GM11168 (cell line): ENCODE measurements at regions not wholly inside any gene's neighbourhood (a gene's known extent, or its start where the extent isn't known, plus 50 kb on each side); places are given as distances from the start of the nearest gene placed in this dataset.

Experiments
- in situ Hi-C: fragments of 300-500 bp; cut with MboI; formaldehyde crosslinking; loops from one replicate; pipeline ENCODE4 v1.12.0; 2022; ENCODE audit warnings: low sequenced_read_pairs; ENCODE audit not compliant: unreplicated experiment

GRCh38 chrX:39834600-39834999 is 263.2 kb downstream of the BCOR start:
- in situ Hi-C loops = no loop called here

DNA sequence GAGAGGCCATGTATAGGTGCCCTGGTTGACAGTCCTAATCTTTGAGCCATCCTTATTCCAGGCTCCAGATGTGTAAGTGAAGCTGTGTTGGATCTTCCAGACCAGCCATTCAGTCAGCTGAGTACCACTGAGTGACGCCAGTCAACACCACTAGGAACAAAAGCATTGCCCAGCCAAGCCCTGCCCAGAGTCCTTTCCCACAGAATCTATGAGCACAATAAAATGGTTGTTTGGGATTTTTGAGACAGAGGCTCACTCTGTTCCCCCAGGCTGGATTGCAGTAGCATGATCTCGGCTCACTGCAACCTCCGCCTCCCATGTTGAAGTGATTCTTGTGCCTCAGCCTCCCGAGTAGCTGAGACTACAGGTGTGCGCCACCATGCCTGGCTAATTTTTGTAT is 262.5 kb downstream of the BCOR start:
- in situ Hi-C loops = no loop called here

- in situ Hi-C loops = no loop called here
Observed at GRCh38 chrX:39835776-39836175, 262.0 kb downstream of the BCOR start.

DNA sequence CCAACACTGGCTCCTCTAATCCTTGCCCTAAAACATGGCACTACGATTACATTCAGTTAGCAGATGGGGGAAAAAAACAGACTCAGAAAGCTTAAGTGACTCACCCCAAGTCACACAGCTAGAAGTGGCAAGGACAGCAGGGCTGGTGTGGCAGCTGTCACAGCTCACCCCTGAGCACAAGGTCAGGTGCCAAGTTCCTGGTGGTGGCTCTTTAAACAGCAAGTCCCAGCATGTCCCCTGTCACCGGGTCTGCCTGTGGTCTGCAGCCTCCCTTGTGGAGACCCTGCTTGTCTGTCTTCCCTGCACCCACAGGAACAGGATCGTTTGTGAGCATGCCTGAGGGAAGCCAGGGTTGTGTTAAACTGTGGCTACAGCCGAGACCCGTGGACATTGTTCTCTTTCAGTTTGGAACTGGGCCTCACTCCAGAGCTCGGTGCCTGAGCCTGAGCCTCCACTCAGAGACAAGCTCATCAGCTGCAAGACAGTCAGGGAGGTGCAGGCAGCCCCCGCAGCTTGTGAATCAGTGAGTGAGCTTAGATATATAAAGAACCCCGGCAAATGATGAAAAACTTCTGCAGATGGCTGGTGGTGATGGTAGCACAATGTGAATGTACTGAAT is 260.8 kb downstream of the BCOR start:
- in situ Hi-C loops = no loop called here

GRCh38 chrX:39837688-39838087 is 260.1 kb downstream of the BCOR start:
- in situ Hi-C loops = no loop called here

DNA sequence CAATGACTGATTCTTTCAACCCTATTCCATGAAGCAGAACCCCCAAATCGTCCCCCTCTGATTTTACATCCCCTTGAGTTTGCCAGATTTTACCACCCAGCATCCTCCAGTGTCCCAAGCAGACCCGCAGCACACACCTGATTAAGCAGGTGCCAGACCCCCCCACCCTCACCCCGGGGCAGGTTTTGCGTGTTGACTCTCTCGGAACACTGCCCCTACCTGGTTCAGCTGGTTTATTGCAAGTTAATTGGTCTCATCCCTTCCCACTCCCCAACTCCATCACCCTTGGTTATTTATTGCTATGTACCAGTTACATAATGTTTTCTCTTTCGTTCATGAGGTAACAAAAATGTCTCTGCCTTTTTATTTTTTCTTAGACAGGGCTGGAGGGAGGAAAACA is 258.4 kb downstream of the BCOR start:
- in situ Hi-C loops = no loop called here

DNA sequence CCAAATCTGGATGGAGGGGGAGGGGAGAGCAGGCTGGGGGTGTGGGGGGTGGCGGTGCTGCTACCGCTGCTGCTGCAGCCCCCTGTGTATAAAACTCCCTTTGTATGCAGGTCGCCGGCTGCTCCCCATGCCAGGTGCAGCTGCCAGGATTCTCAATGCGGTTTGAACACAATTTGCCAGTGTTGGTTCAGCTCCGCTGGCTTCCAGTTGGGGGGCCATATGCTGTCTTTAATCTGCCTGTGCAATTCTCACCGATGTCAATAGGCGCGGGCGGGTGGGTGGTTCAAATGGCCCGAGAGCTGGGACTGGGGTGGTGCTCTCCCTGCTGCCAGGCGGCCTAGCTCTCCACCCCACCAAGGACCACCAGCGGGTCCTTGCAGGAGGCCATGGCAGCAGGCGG is 257.6 kb downstream of the BCOR start:
- in situ Hi-C loops = no loop called here

DNA sequence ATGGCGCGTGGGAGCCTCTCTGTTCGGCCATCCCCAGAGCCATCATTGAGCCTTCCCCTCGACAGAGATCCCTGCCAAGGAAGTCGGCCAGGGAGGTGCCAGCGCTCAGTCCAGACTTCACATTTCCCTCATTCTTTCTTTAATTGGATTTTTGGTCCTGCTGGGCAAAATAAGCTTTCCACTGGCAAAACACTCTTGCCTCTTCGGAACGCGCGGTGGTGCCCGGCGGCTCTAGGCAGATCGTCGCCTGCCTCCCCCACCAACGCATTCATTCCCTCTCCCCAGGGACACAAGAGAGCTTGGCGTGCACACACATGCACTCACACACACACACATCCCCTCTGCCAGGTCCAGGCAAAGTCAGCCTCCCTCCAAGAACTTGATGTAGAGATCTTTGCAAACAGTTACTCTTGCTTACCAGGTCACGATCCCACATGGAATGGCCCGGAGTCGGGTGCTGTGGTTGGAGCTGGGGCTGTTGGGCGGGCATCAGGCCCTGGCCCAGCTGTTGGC is 257.1 kb downstream of the BCOR start:
- in situ Hi-C loops = no loop called here

GRCh38 chrX:39841604-39842003 is 256.2 kb downstream of the BCOR start:
- in situ Hi-C loops = no loop called here

DNA sequence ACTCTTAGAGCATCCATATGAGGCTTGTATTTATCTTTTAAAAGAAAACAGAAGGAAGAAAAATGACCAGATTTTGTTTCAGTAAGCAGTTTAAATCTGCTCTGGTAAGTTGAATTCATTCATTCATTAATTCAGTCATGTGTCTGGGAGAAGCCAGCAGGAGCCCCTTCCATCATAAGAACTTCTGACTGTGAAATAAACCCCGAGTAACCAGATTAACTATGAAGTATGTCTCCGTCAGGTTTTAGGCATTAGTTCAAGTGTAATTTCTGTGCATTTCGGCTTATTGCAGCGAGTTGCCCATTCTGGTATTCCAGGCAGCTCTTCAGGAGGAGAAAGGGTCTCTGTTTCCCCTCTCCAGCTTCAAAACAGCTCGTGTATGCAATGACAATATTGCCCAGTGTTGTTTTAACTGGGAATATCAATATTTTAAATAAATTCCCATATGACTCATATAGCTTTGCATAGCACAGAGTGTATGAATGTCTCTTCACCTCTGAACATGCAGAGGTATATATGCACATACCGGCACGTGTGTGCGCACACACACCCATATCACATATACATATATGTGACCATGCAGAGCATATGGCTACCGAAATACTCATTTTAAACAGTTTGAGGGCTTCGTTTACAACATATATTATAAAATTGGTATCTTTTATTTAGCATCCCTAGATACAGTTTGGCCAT is 255.3 kb downstream of the BCOR start:
- in situ Hi-C loops = no loop called here

DNA sequence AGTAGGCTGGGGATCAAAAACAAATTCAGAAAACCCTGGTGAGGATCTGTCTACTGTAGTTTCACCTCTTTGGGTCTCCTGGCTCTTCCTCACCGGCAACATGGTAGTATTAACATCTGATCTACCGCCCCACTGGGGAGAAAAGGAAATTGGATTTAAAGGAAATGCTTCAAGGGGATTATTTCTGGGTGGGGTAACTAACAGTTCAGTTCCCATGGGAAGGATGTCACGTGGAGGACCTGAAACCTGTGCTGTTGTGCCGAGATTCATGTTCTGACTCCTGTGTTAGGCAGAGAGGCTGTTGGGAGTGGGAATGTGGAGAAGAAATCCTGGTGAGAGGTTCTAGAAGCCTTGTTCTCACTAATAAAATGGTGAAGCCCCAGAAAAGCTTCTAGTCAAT is 254.4 kb downstream of the BCOR start:
- in situ Hi-C loops = no loop called here

DNA sequence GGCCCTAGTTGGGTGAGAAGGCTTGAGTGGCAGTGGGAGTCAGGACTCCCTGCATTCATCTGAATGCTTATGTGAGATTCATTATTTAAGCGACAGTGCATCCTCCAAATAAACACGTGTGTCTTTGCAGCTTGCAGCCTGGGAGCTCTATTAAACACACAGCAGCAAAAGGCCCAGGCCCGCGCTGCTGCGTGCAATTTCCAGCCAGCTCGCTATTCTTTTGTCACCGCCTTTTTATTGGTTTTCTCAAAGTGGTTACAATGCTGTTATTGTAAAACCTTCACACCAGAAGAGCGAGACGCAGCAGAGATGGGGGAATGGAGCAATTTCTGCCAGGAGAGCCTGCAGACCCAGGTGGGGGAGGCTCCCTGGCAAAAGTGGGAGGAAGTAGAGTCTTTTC is 252.5 kb downstream of the BCOR start:
- in situ Hi-C loops = no loop called here

DNA sequence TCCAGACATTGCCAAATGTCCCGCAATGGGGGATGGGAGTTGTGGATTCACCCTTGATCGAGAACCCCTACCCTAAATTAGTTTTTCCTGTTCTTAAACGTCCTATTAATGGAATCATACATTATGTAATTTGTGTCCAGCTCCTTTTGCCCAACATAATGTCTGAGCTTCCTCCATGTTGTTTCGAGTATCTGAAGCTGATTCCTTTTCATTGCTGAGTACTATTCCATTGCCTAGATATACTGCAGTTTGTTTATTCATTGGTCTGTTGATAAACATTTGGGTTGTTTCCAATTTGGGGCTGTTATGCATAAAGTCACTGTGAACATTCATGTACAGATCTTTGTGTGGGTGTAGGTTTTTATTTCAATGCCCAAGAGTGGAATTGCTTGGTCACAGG is 251.3 kb downstream of the BCOR start:
- in situ Hi-C loops = no loop called here

DNA sequence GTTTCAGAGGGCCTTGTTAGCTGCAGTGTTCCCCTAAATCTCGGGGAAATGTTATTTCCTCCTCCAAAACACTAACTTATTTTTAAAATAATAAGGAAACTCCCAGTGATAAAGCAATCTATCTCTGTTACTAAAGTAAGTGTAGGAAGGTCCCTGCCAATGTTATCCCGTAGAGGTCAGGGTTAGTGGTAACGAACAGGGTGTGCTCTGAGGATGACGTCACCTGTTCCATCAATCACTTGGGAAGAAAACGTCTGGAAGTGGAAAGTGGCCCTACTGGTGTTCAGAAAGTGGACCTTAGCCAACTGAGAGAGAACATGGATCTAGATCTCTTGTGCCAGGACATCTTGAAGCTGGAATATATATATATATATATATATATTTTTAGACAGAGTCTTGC is 249.5 kb downstream of the BCOR start:
- in situ Hi-C loops = no loop called here

DNA sequence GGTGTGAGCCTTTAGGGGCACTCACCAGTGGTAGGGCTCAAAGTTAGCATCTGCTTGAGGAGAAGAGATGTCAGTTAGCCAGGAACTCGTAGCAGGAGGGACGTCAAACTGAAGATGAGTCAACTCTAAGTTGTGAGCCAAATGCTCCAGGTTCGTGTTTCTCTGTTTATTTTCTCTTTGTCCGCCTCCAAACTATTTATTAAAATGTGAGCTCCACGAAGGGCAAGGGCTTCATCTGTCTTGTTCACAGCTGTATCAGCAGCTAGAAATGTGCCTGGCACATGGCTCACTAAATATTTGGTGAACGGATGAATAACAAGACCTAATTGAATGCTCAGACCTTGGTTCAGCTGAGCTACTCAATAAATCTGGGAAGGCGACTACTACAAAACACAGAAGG is 248.9 kb downstream of the BCOR start:
- in situ Hi-C loops = no loop called here

GRCh38 chrX:39850209-39850608 is 247.5 kb downstream of the BCOR start:
- in situ Hi-C loops = no loop called here

DNA sequence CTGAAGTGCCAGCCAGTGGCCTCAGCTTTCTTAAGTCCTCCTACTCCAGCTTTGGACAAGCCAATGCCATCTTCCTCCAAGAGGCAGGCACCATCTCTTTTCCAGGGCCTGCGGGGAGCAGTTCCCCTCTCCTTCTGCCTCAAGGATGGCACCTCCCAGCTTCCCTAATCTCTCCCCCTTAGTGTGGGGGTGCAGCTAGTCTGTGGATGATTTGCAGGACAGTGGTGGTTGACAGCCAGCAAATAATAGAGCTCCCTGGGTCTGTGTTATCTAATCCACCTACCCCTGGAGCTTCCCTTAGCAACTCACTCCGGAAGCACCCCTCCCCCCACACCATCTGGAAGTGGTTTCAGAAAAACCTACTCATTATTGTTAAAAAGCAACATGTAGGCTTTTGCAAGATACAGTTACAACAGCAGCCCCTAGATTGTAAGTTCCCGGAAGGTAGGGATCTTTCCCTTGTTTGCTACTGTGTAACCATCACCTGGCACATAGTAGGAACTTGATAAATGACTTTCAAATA is 247.1 kb downstream of the BCOR start:
- in situ Hi-C loops = no loop called here

- in situ Hi-C loops = no loop called here
Observed at GRCh38 chrX:39851745-39852455, 245.9 kb downstream of the BCOR start.

- in situ Hi-C loops = no loop called here
Observed at GRCh38 chrX:39852491-39852890, 245.3 kb downstream of the BCOR start.

GRCh38 chrX:39853417-39854030 is 244.2 kb downstream of the BCOR start:
- in situ Hi-C loops = no loop called here
